GM18909 (cell line): ENCODE measurements at regions not wholly inside any gene's neighbourhood (a gene's known extent, or its start where the extent isn't known, plus 50 kb on each side); places are given as distances from the start of the nearest gene placed in this dataset.

Source experiments
- ATAC-seq: cut with Tn5 transposase; IDR thresholded peaks from one replicate; pipeline ENCODE4 v1.9.1; 2021; ENCODE audit warnings: mild to moderate bottlenecking; ENCODE audit not compliant: unreplicated experiment, poor library complexity

GRCh38 chr5:116650544-116650943, 75.9 kb upstream of the SEMA6A start:
- no peak for ATAC-seq

- ATAC-seq = no peak
Observed at GRCh38 chr5:116646611-116647289, 72.1 kb upstream of the SEMA6A start.

GRCh38 chr5:116645627-116646026, 71.0 kb upstream of the SEMA6A start:
- peak; percentile 63 for ATAC-seq

- no peak for ATAC-seq
Observed at GRCh38 chr5:116640236-116640635, 65.6 kb upstream of the SEMA6A start.

- ATAC-seq = no peak
Observed at GRCh38 chr5:116637149-116637740, 62.6 kb upstream of the SEMA6A start.

GRCh38 chr5:116632890-116633289, 58.3 kb upstream of the SEMA6A start:
- ATAC-seq = no peak

- ATAC-seq = no peak
Observed at GRCh38 chr5:116631147-116631546, 56.5 kb upstream of the SEMA6A start.

GRCh38 chr5:116629168-116629567, 54.5 kb upstream of the SEMA6A start:
- ATAC-seq = no peak

GRCh38 chr5:116626945-116627679, 52.5 kb upstream of the SEMA6A start:
- peak; percentile 89 for ATAC-seq

GRCh38 chr5:116626272-116626723, 51.7 kb upstream of the SEMA6A start:
- ATAC-seq = no peak
